Sigmoid colon (tissue), 6 donors: ENCODE measurements at regions not wholly inside any gene's neighbourhood (a gene's known extent, or its start where the extent isn't known, plus 50 kb on each side); places are given as distances from the start of the nearest gene placed in this dataset.
A peak's percentile ranks its signal among the peaks of the same experiment; 100 is the strongest.
"Not testable (repeated sequence)": the region's sequence is repeated elsewhere in the genome, so short reads cannot be mapped to it uniquely, and the experiment has no call there.

Source experiments
- DNase-seq: peaks from one replicate; pipeline ENCODE4 v3.0.0-alpha.2; 2019
- H3K27ac ChIP-seq, 4 donors: fragments of 200-600 bp; sonication (generic); one replicate each; pipeline ENCODE4 v1.5.1; 2016 to 2019; ENCODE audit warnings: mild to moderate bottlenecking in 1 of 4
- H3K27me3 ChIP-seq, 3 donors: fragments of 200-600 bp; sonication (generic); one replicate each; pipeline ENCODE4 v1.5.1; 2019; ENCODE audit warnings: mild to moderate bottlenecking in 1 of 3
- H3K36me3 ChIP-seq, 4 donors: fragments of 200-600 bp; sonication (generic); one replicate each; pipeline ENCODE4 v1.5.1; 2016 to 2019
- H3K4me1 ChIP-seq, 4 donors: fragments of 200-600 bp; sonication (generic); one replicate each; pipeline ENCODE4 v1.5.1; 2017 to 2019
- H3K4me3 ChIP-seq, 4 donors: fragments of 200-600 bp; sonication (generic); one replicate each; pipeline ENCODE4 v1.5.1; 2017 to 2019; ENCODE audit warnings: mild to moderate bottlenecking in 2 of 4, moderate library complexity in 1 of 4
- H3K9me3 ChIP-seq, 4 donors: fragments of 200-600 bp in 3 of 4; sonication (generic) in 3 of 4; one replicate each; pipeline versions ENCODE4 v1.5.1 to v1.6.1; 2013 to 2019
- CTCF ChIP-seq, 4 experiments: fragments of 450-650 bp in 3 of 4; fragments of 200-600 bp in 1 of 4; IDR thresholded peaks; one replicate each; pipeline ENCODE4 v1.5.1; 2016 to 2019; ENCODE audit warnings: antibody characterized with exemption in 4 of 4, mild to moderate bottlenecking in 3 of 4, moderate library complexity in 2 of 4
- EP300 ChIP-seq, 4 donors: sonication (generic); formaldehyde crosslinking; IDR thresholded peaks; one replicate each; pipeline ENCODE4 v1.6.1; 2017; ENCODE audit warnings: antibody characterized with exemption in 4 of 4
- POLR2A ChIP-seq, 2 donors: fragments of 450-650 bp; IDR thresholded peaks; one replicate each; pipeline ENCODE4 v1.6.1; 2016; ENCODE audit warnings: antibody characterized with exemption in 2 of 2, mild to moderate bottlenecking in 2 of 2, moderate library complexity in 2 of 2
- POLR2AphosphoS5 ChIP-seq, 4 donors: sonication (generic); formaldehyde crosslinking; IDR thresholded peaks; one replicate each; pipeline ENCODE4 v1.6.1; 2017; ENCODE audit warnings: antibody characterized with exemption in 4 of 4
- WGBS, 2 donors: extraction: QIAGEN DNeasy Blood & Tissue Kit; methylation state at CpG; one replicate each; pipeline ENCODE4 v1.1.7; 2013; 5-methylcytosine and 5-hydroxymethylcytosine counted together
- intact Hi-C: fragments of 100-400 bp; cut with DNase I; formaldehyde crosslinking; loops from one replicate; pipeline ENCODE4 v1.15.1; 2023
- donor health status: healthy with polysubstance abuse.
- donor health status: healthy.

GRCh38 chr2:150211164-150211631 is 276.3 kb downstream of the RND3 start:
- Histone ChIP-seq H3K36me3 (no peaks in the 10 kb centered on the region), H3K9me3 (no peaks in the 10 kb centered on the region), H3K27me3 (no peaks in the 10 kb centered on the region), H3K4me1 (peaks cover 0 to 33% (median 28%) of the 10 kb centered on the region in 4 donors), H3K27ac (no peak overlapping the region), H3K4me3 (no peak overlapping the region)
- no peak for TF ChIP-seq EP300 (IDR thresholded peaks at IDR 0.05)
- no peak for TF ChIP-seq POLR2A (IDR thresholded peaks at IDR 0.05)
- no peak for TF ChIP-seq CTCF (IDR thresholded peaks at IDR 0.05)
- no peak for TF ChIP-seq POLR2AphosphoS5 (IDR thresholded peaks at IDR 0.05)
- intact Hi-C loops: no loop called here
- no peak for DNase-seq

GRCh38 chr2:150209746-150210145 is 277.7 kb downstream of the RND3 start:
- Histone ChIP-seq H3K27me3 (no peaks in the 10 kb centered on the region), H3K27ac (no peak overlapping the region), H3K36me3 (no peaks in the 10 kb centered on the region), H3K4me1 (peaks cover 0 to 33% (median 29%) of the 10 kb centered on the region in 4 donors), H3K9me3 (no peaks in the 10 kb centered on the region), H3K4me3 (no peak overlapping the region)
- 67 to 69% methylated on average over 2 of the region's 2 CpGs for WGBS, 2 donors
- DNase-seq: no peak
- intact Hi-C loops: no loop called here
- TF ChIP-seq POLR2AphosphoS5 (IDR thresholded peaks at IDR 0.05) (no peak), POLR2A (IDR thresholded peaks at IDR 0.05) (no peak), CTCF (IDR thresholded peaks at IDR 0.05) (no peak), EP300 (IDR thresholded peaks at IDR 0.05) (no peak)

GRCh38 chr2:150208689-150209088 is 278.8 kb downstream of the RND3 start:
- no peaks in the 10 kb centered on the region for H3K36me3 ChIP-seq
- peaks cover 0 to 34% (median 33%) of the 10 kb centered on the region in 4 donors for H3K4me1 ChIP-seq
- H3K27me3 ChIP-seq: no peaks in the 10 kb centered on the region
- H3K4me3 ChIP-seq: no peak overlapping the region
- 83 to 89% methylated on average over 4 of the region's 4 CpGs for WGBS, 2 donors
- DNase-seq: no peak
- no peak for TF ChIP-seq EP300 (IDR thresholded peaks at IDR 0.05)
- TF ChIP-seq CTCF (IDR thresholded peaks at IDR 0.05): no peak
- no peak for TF ChIP-seq POLR2AphosphoS5 (IDR thresholded peaks at IDR 0.05)
- no peak for TF ChIP-seq POLR2A (IDR thresholded peaks at IDR 0.05)
- peak overlapping the region in 2 of 4 donors; percentile 25 to 42 for H3K27ac ChIP-seq
- intact Hi-C loops: no loop called here
- H3K9me3 ChIP-seq: no peaks in the 10 kb centered on the region

- no peak for TF ChIP-seq POLR2A (IDR thresholded peaks at IDR 0.05)
- no peak for TF ChIP-seq EP300 (IDR thresholded peaks at IDR 0.05)
- TF ChIP-seq POLR2AphosphoS5 (IDR thresholded peaks at IDR 0.05): peak in 2 of 4 donors; percentile 38 to 41
- TF ChIP-seq CTCF (IDR thresholded peaks at IDR 0.05): no peak
- 30 to 62% methylated on average over 3 of the region's 3 CpGs for WGBS, 2 donors
- no peak overlapping the region for H3K4me3 ChIP-seq
- H3K36me3 ChIP-seq: no peaks in the 10 kb centered on the region
- no peak for DNase-seq
- peaks cover 0 to 34% (median 33%) of the 10 kb centered on the region in 4 donors for H3K4me1 ChIP-seq
- intact Hi-C loops: no loop called here
- no peaks in the 10 kb centered on the region for H3K27me3 ChIP-seq
- peak overlapping the region in 1 of 4 donors; percentile 25 for H3K27ac ChIP-seq
- no peaks in the 10 kb centered on the region for H3K9me3 ChIP-seq
Observed at GRCh38 chr2:150207979-150208378, 279.5 kb downstream of the RND3 start.

GRCh38 chr2:150204451-150204850 is 283.0 kb downstream of the RND3 start:
- Histone ChIP-seq H3K4me3 (no peak overlapping the region), H3K27me3 (no peaks in the 10 kb centered on the region), H3K9me3 (no peaks in the 10 kb centered on the region), H3K27ac (no peak overlapping the region), H3K36me3 (no peaks in the 10 kb centered on the region), H3K4me1 (peaks cover 0 to 22% (median 17%) of the 10 kb centered on the region in 4 donors)
- intact Hi-C loops: no loop called here
- TF ChIP-seq POLR2A (IDR thresholded peaks at IDR 0.05) (no peak), CTCF (IDR thresholded peaks at IDR 0.05) (no peak), EP300 (IDR thresholded peaks at IDR 0.05) (no peak), POLR2AphosphoS5 (IDR thresholded peaks at IDR 0.05) (no peak)
- 37 to 56% methylated on average over 3 of the region's 3 CpGs for WGBS, 2 donors
- DNase-seq: no peak

- DNase-seq, H3K27me3 ChIP-seq, H3K36me3 ChIP-seq, intact Hi-C loops, H3K4me3 ChIP-seq, H3K9me3 ChIP-seq, H3K27ac ChIP-seq, H3K4me1 ChIP-seq: not testable (repeated sequence)
- 64 to 70% methylated on average over 1 of the region's 1 CpG for WGBS, 2 donors
Observed at GRCh38 chr2:150194816-150195215, 292.7 kb downstream of the RND3 start.
